Mucosa of rectum (tissue), 2 donors: ENCODE measurements at regions not wholly inside any gene's neighbourhood (a gene's known extent, or its start where the extent isn't known, plus 50 kb on each side); places are given as distances from the start of the nearest gene placed in this dataset.

Experiments used
- H3K27ac ChIP-seq, 2 donors: one replicate each; pipeline ENCODE4 v1.7.0; 2013; ENCODE audit warnings: inconsistent platforms in 2 of 2, low read depth in 2 of 2, low read length in 2 of 2
- H3K27me3 ChIP-seq, 2 donors: one replicate each; pipeline ENCODE4 v1.7.0; 2013; ENCODE audit warnings: low read length in 2 of 2; ENCODE audit not compliant: control insufficient read depth in 2 of 2, insufficient read depth in 2 of 2
- H3K36me3 ChIP-seq, 2 donors: one replicate each; pipeline ENCODE4 v1.7.0; 2013; ENCODE audit warnings: low read length in 2 of 2; ENCODE audit not compliant: control insufficient read depth in 2 of 2, insufficient read depth in 2 of 2
- H3K4me1 ChIP-seq, 2 donors: one replicate each; pipeline ENCODE4 v1.7.0; 2013; ENCODE audit warnings: low read length in 2 of 2, mild to moderate bottlenecking in 1 of 2; ENCODE audit not compliant: control insufficient read depth in 2 of 2, insufficient read depth in 2 of 2
- H3K4me3 ChIP-seq, 2 donors: one replicate each; pipeline ENCODE4 v1.7.0; 2013; ENCODE audit warnings: low read length in 2 of 2
- H3K9ac ChIP-seq, 2 donors: one replicate each; pipeline ENCODE4 v1.7.0; 2013; ENCODE audit warnings: low read length in 2 of 2, low read depth in 1 of 2, mild to moderate bottlenecking in 1 of 2
- H3K9me3 ChIP-seq, 2 donors: one replicate each; pipeline ENCODE4 v1.7.0; 2013; ENCODE audit warnings: low read length in 2 of 2; ENCODE audit not compliant: control insufficient read depth in 2 of 2
- donor health status: healthy.
- donor health status: Normal muscosa, but diverticular disease.

GRCh38 chr16:88322500-88322970, 60.2 kb upstream of the ZNF469 start:
- H3K27me3 ChIP-seq: no peaks in the 10 kb centered on the region
- no peak overlapping the region for H3K4me3 ChIP-seq
- H3K4me1 ChIP-seq: no peaks in the 10 kb centered on the region
- no peaks in the 10 kb centered on the region for H3K36me3 ChIP-seq
- no peaks in the 10 kb centered on the region for H3K9me3 ChIP-seq
- H3K9ac ChIP-seq: no peak overlapping the region
- H3K27ac ChIP-seq: no peak overlapping the region

- Histone ChIP-seq H3K4me3 (no peak overlapping the region), H3K9me3 (no peaks in the 10 kb centered on the region), H3K9ac (no peak overlapping the region), H3K36me3 (no peaks in the 10 kb centered on the region), H3K27ac (no peak overlapping the region), H3K27me3 (no peaks in the 10 kb centered on the region), H3K4me1 (no peaks in the 10 kb centered on the region)
These were observed 59.7 kb upstream of the ZNF469 start for GRCh38 chr16:88323041-88323440.

GRCh38 chr16:88323546-88324330, 59.0 kb upstream of the ZNF469 start:
- no peaks in the 10 kb centered on the region for H3K4me1 ChIP-seq
- H3K27ac ChIP-seq: no peak overlapping the region
- H3K4me3 ChIP-seq: no peak overlapping the region
- no peaks in the 10 kb centered on the region for H3K36me3 ChIP-seq
- H3K9ac ChIP-seq: no peak overlapping the region
- no peaks in the 10 kb centered on the region for H3K27me3 ChIP-seq
- no peaks in the 10 kb centered on the region for H3K9me3 ChIP-seq

GRCh38 chr16:88325087-88325750, 57.5 kb upstream of the ZNF469 start:
- Histone ChIP-seq H3K9ac (no peak overlapping the region), H3K9me3 (no peaks in the 10 kb centered on the region), H3K4me1 (no peaks in the 10 kb centered on the region), H3K36me3 (no peaks in the 10 kb centered on the region), H3K27me3 (no peaks in the 10 kb centered on the region), H3K27ac (no peak overlapping the region), H3K4me3 (no peak overlapping the region)

GRCh38 chr16:88325976-88326375, 56.8 kb upstream of the ZNF469 start:
- no peak overlapping the region for H3K9ac ChIP-seq
- H3K27ac ChIP-seq: no peak overlapping the region
- H3K4me1 ChIP-seq: no peaks in the 10 kb centered on the region
- H3K9me3 ChIP-seq: no peaks in the 10 kb centered on the region
- H3K27me3 ChIP-seq: no peaks in the 10 kb centered on the region
- no peaks in the 10 kb centered on the region for H3K36me3 ChIP-seq
- H3K4me3 ChIP-seq: no peak overlapping the region

GRCh38 chr16:88326611-88327485, 55.9 kb upstream of the ZNF469 start:
- no peak overlapping the region for H3K9ac ChIP-seq
- no peaks in the 10 kb centered on the region for H3K9me3 ChIP-seq
- no peaks in the 10 kb centered on the region for H3K4me1 ChIP-seq
- H3K4me3 ChIP-seq: no peak overlapping the region
- H3K36me3 ChIP-seq: no peaks in the 10 kb centered on the region
- H3K27ac ChIP-seq: no peak overlapping the region
- no peaks in the 10 kb centered on the region for H3K27me3 ChIP-seq

- Histone ChIP-seq H3K36me3 (no peaks in the 10 kb centered on the region), H3K9ac (no peak overlapping the region), H3K4me3 (no peak overlapping the region), H3K4me1 (no peaks in the 10 kb centered on the region), H3K27ac (no peak overlapping the region), H3K9me3 (no peaks in the 10 kb centered on the region), H3K27me3 (no peaks in the 10 kb centered on the region)
These were observed 55.0 kb upstream of the ZNF469 start for GRCh38 chr16:88327561-88328312.

GRCh38 chr16:88328313-88328980, 54.3 kb upstream of the ZNF469 start:
- no peaks in the 10 kb centered on the region for H3K36me3 ChIP-seq
- H3K4me3 ChIP-seq: no peak overlapping the region
- no peak overlapping the region for H3K27ac ChIP-seq
- no peaks in the 10 kb centered on the region for H3K9me3 ChIP-seq
- no peaks in the 10 kb centered on the region for H3K4me1 ChIP-seq
- no peak overlapping the region for H3K9ac ChIP-seq
- no peaks in the 10 kb centered on the region for H3K27me3 ChIP-seq
